GM23338 (cell line): ENCODE measurements at regions not wholly inside any gene's neighbourhood (a gene's known extent, or its start where the extent isn't known, plus 50 kb on each side); places are given as distances from the start of the nearest gene placed in this dataset.

Experiments used
- ATAC-seq: fragments of 200-7000 bp; cut with Tn5 transposase; 3 replicates; pipeline ENCODE4 v1.9.1; 2020
- DNase-seq: peaks from one replicate; pipeline ENCODE4 v3.0.0-alpha.2; 2015; ENCODE audit warnings: low spot score
- H2AFZ ChIP-seq: fragments of 200-600 bp; sonication (generic); 2 replicates; pipeline ENCODE4 v1.8.0; 2016; ENCODE audit warnings: antibody characterized with exemption, mild to moderate bottlenecking, moderate library complexity
- H3F3A ChIP-seq: fragments of 200-600 bp; sonication (generic); replicated peaks from 2 replicates; pipeline ENCODE4 v1.8.0; 2017; ENCODE audit warnings: antibody characterized with exemption, mixed run types, low read depth
- H3K27ac ChIP-seq: fragments of 200-600 bp; sonication (generic); 2 replicates; pipeline ENCODE4 v1.6.1; 2016; ENCODE audit warnings: low read depth
- H3K27me3 ChIP-seq: fragments of 200-600 bp; sonication (generic); 2 replicates; pipeline ENCODE4 v1.8.0; 2016; ENCODE audit warnings: mild to moderate bottlenecking, mixed run types, moderate library complexity; ENCODE audit not compliant: insufficient read depth
- H3K36me3 ChIP-seq: fragments of 200-600 bp; sonication (generic); 2 replicates; pipeline ENCODE4 v1.8.0; 2016; ENCODE audit warnings: mild to moderate bottlenecking; ENCODE audit not compliant: insufficient read depth
- H3K4me1 ChIP-seq: fragments of 200-600 bp; sonication (generic); 2 replicates; pipeline ENCODE4 v1.8.0; 2016; ENCODE audit warnings: mild to moderate bottlenecking, moderate library complexity; ENCODE audit not compliant: insufficient read depth
- H3K4me2 ChIP-seq: fragments of 200-600 bp; sonication (generic); 2 replicates; pipeline ENCODE4 v1.7.1; 2017; ENCODE audit warnings: mixed run types
- H3K4me3 ChIP-seq: fragments of 200-600 bp; sonication (generic); 2 replicates; pipeline ENCODE4 v1.6.1; 2016; ENCODE audit warnings: mixed run types
- H3K79me2 ChIP-seq: fragments of 200-600 bp; sonication (generic); replicated peaks from 2 replicates; pipeline ENCODE4 v1.8.0; 2017; ENCODE audit warnings: mild to moderate bottlenecking; ENCODE audit not compliant: insufficient read depth
- H3K9me2 ChIP-seq: fragments of 200-600 bp; sonication (generic); 2 replicates; pipeline ENCODE4 v1.8.0; 2017; ENCODE audit not compliant: insufficient read depth
- H4K20me1 ChIP-seq: fragments of 200-600 bp; sonication (generic); replicated peaks from 2 replicates; pipeline ENCODE4 v1.8.0; 2017; ENCODE audit warnings: mild to moderate bottlenecking; ENCODE audit not compliant: insufficient read depth
- H3K27ac Mint-ChIP-seq: 2 replicates; pipeline ENCODE4 v1.8.0; 2020; ENCODE audit warnings: inconsistent platforms, mild to moderate bottlenecking, moderate library complexity, mixed read lengths
- H3K27me3 Mint-ChIP-seq: 3 replicates; pipeline ENCODE4 v1.8.0; 2022; ENCODE audit warnings: low read depth, mild to moderate bottlenecking, moderate library complexity, mixed read lengths, inconsistent platforms; ENCODE audit not compliant: insufficient read depth, poor library complexity
- H3K36me3 Mint-ChIP-seq: 3 replicates; pipeline ENCODE4 v1.8.0; 2021; ENCODE audit warnings: low read depth, mild to moderate bottlenecking, inconsistent platforms, moderate library complexity, mixed read lengths
- H3K4me1 Mint-ChIP-seq: 3 replicates; pipeline ENCODE4 v1.8.0; 2020; ENCODE audit warnings: mild to moderate bottlenecking, inconsistent platforms, mixed read lengths
- H3K4me3 Mint-ChIP-seq: 3 replicates; pipeline ENCODE4 v1.8.0; 2021; ENCODE audit warnings: moderate library complexity, mild to moderate bottlenecking, inconsistent platforms, mixed read lengths
- H3K9me3 Mint-ChIP-seq: 3 replicates; pipeline ENCODE4 v1.8.0; 2020; ENCODE audit warnings: moderate library complexity, mild to moderate bottlenecking, inconsistent platforms, mixed read lengths
- CREB1 ChIP-seq: fragments of 250-450 bp; sonication (Bioruptor Pico); IDR thresholded peaks from 2 replicates; pipeline ENCODE4 v1.5.0; 2020; ENCODE audit warnings: low read depth, mild to moderate bottlenecking, moderate library complexity
- EZH2 ChIP-seq: fragments of 200-600 bp; sonication (generic); IDR thresholded peaks from one replicate; pipeline ENCODE4 v1.8.0; 2017; ENCODE audit warnings: antibody characterized with exemption, mild to moderate bottlenecking, low read depth; ENCODE audit not compliant: unreplicated experiment
- EZH2phosphoT487 ChIP-seq: fragments of 200-600 bp; sonication (generic); IDR thresholded peaks from one replicate; pipeline ENCODE4 v1.8.1; 2018; ENCODE audit warnings: antibody characterized with exemption; ENCODE audit not compliant: unreplicated experiment
- NANOG ChIP-seq: IDR thresholded peaks from 2 replicates; pipeline ENCODE4 v1.6.1; 2016; ENCODE audit warnings: antibody characterized with exemption, borderline replicate concordance
- POLR2AphosphoS5 ChIP-seq: IDR thresholded peaks from 2 replicates; pipeline ENCODE4 v1.6.1; 2016; ENCODE audit warnings: antibody characterized with exemption, low read depth
- STAT1 ChIP-seq: IDR thresholded peaks from one replicate; pipeline ENCODE4 v1.6.1; 2016; ENCODE audit warnings: antibody characterized with exemption; ENCODE audit not compliant: unreplicated experiment
- ZNF331 ChIP-seq: fragments of 250-450 bp; sonication (Bioruptor Pico); IDR thresholded peaks from 2 replicates; pipeline ENCODE4 v1.5.0; 2020; ENCODE audit warnings: low read depth, mild to moderate bottlenecking, moderate library complexity
- TF ChIP-seq, protein P1 (sequence below), 2 experiments: fragments of 200-600 bp in 1 of 2; sonication (generic) in 1 of 2; conservative IDR thresholded peaks; 2 replicates each; pipeline versions ENCODE4 v1.5.1 to v1.6.1; 2016 to 2017; ENCODE audit warnings: antibody characterized with exemption in 2 of 2, low read depth in 2 of 2, mild to moderate bottlenecking in 2 of 2, moderate library complexity in 1 of 2
- TF ChIP-seq, protein P2 (sequence below): fragments of 250-450 bp; sonication (Bioruptor Pico); IDR thresholded peaks from 2 replicates; pipeline ENCODE4 v1.5.0; 2020; ENCODE audit warnings: mild to moderate bottlenecking, moderate library complexity
- TF ChIP-seq, protein P3 (sequence below): IDR thresholded peaks from 2 replicates; pipeline ENCODE4 v1.6.1; 2016; ENCODE audit warnings: antibody characterized with exemption

DNA sequence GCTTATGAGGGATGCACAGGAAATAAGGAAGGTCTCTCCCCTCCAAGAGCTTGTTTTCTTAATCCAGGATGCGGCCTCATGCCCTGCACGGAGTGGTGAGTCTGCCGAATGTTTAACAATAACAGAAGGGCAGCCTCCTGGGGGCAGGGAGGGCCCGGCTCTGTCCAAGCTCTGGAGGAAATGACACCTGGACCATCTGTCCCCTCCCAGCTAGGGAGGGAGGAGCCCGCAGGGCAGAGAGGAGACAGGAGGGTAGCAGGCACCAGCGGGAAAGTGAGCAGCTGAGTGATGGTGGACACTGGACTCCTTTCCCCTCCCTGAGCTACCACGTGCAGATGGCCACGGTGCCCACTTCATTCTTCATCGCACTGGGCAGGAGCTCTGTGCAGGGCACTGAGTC, 398.2 kb upstream of the MYT1L start (continued):
- TF ChIP-seq, protein P1, sequence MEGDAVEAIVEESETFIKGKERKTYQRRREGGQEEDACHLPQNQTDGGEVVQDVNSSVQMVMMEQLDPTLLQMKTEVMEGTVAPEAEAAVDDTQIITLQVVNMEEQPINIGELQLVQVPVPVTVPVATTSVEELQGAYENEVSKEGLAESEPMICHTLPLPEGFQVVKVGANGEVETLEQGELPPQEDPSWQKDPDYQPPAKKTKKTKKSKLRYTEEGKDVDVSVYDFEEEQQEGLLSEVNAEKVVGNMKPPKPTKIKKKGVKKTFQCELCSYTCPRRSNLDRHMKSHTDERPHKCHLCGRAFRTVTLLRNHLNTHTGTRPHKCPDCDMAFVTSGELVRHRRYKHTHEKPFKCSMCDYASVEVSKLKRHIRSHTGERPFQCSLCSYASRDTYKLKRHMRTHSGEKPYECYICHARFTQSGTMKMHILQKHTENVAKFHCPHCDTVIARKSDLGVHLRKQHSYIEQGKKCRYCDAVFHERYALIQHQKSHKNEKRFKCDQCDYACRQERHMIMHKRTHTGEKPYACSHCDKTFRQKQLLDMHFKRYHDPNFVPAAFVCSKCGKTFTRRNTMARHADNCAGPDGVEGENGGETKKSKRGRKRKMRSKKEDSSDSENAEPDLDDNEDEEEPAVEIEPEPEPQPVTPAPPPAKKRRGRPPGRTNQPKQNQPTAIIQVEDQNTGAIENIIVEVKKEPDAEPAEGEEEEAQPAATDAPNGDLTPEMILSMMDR (conservative IDR thresholded peaks at IDR 0.05; ENCODE audit: low read depth in 2 of 2), result no peak
- no peak for TF ChIP-seq STAT1
- no peak for TF ChIP-seq CREB1
- TF ChIP-seq, protein P2, sequence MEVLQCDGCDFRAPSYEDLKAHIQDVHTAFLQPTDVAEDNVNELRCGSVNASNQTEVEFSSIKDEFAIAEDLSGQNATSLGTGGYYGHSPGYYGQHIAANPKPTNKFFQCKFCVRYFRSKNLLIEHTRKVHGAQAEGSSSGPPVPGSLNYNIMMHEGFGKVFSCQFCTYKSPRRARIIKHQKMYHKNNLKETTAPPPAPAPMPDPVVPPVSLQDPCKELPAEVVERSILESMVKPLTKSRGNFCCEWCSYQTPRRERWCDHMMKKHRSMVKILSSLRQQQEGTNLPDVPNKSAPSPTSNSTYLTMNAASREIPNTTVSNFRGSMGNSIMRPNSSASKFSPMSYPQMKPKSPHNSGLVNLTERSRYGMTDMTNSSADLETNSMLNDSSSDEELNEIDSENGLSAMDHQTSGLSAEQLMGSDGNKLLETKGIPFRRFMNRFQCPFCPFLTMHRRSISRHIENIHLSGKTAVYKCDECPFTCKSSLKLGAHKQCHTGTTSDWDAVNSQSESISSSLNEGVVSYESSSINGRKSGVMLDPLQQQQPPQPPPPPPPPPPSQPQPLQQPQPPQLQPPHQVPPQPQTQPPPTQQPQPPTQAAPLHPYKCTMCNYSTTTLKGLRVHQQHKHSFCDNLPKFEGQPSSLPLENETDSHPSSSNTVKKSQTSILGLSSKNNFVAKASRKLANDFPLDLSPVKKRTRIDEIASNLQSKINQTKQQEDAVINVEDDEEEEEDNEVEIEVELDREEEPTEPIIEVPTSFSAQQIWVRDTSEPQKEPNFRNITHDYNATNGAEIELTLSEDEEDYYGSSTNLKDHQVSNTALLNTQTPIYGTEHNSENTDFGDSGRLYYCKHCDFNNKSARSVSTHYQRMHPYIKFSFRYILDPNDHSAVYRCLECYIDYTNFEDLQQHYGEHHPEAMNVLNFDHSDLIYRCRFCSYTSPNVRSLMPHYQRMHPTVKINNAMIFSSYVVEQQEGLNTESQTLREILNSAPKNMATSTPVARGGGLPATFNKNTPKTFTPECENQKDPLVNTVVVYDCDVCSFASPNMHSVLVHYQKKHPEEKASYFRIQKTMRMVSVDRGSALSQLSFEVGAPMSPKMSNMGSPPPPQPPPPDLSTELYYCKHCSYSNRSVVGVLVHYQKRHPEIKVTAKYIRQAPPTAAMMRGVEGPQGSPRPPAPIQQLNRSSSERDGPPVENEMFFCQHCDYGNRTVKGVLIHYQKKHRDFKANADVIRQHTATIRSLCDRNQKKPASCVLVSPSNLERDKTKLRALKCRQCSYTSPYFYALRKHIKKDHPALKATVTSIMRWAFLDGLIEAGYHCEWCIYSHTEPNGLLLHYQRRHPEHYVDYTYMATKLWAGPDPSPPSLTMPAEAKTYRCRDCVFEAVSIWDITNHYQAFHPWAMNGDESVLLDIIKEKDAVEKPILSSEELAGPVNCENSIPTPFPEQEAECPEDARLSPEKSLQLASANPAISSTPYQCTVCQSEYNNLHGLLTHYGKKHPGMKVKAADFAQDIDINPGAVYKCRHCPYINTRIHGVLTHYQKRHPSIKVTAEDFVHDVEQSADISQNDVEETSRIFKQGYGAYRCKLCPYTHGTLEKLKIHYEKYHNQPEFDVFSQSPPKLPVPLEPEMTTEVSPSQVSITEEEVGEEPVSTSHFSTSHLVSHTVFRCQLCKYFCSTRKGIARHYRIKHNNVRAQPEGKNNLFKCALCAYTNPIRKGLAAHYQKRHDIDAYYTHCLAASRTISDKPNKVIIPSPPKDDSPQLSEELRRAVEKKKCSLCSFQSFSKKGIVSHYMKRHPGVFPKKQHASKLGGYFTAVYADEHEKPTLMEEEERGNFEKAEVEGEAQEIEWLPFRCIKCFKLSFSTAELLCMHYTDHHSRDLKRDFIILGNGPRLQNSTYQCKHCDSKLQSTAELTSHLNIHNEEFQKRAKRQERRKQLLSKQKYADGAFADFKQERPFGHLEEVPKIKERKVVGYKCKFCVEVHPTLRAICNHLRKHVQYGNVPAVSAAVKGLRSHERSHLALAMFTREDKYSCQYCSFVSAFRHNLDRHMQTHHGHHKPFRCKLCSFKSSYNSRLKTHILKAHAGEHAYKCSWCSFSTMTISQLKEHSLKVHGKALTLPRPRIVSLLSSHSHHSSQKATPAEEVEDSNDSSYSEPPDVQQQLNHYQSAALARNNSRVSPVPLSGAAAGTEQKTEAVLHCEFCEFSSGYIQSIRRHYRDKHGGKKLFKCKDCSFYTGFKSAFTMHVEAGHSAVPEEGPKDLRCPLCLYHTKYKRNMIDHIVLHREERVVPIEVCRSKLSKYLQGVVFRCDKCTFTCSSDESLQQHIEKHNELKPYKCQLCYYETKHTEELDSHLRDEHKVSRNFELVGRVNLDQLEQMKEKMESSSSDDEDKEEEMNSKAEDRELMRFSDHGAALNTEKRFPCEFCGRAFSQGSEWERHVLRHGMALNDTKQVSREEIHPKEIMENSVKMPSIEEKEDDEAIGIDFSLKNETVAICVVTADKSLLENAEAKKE, result no peak
- no peak for TF ChIP-seq POLR2AphosphoS5
- TF ChIP-seq ZNF331 (CRISPR knock-in tag), result no peak

DNA sequence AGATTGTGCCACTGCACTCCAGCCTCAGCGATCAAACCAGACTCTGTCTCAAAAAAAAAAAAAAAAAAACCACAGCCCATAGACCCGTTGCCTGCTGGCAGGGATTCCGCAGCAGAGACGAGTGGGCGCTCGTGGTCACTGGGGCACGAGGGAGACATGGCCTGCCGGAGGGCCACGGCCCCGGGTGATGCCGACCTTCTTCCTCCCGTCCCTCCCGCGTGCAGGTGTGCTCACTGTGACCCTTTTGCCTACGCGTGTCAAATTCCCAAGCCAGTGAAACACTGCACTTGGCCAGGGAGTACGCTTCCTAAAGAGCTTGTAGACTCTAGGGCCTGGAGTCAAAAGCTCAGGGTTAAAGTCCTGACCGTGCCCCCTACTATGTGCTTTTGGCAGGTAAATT, 397.6 kb upstream of the MYT1L start:
- Mint-ChIP-seq H3K27ac (no peak overlapping the region), H3K9me3 (no peaks in the 10 kb centered on the region), H3K4me3 (no peak overlapping the region), H3K36me3 (no peaks in the 10 kb centered on the region), H3K4me1 (peaks cover 6% of the 10 kb centered on the region; the same call in 2 of the 3 replicates), H3K27me3 (peaks cover 8% of the 10 kb centered on the region)
- H3K4me1 ChIP-seq, result no peaks in the 10 kb centered on the region
- H3K4me2 ChIP-seq, result no peak overlapping the region
- no peaks in the 10 kb centered on the region for H3K79me2 ChIP-seq
- no peaks in the 10 kb centered on the region for H3K27me3 ChIP-seq
- DNase-seq, result no peak
- H3K9me2 ChIP-seq, result no peaks in the 10 kb centered on the region
- H3F3A ChIP-seq, result no peaks in the 10 kb centered on the region
- no peak overlapping the region for H3K27ac ChIP-seq
- no peak overlapping the region for H3K4me3 ChIP-seq
- no peaks in the 10 kb centered on the region for H4K20me1 ChIP-seq
- peak overlapping the region; percentile 32; the same call in 1 of the 2 replicates for H2AFZ ChIP-seq
- no peaks in the 10 kb centered on the region for H3K36me3 ChIP-seq
- ATAC-seq, result no peak
- TF ChIP-seq, protein P3, sequence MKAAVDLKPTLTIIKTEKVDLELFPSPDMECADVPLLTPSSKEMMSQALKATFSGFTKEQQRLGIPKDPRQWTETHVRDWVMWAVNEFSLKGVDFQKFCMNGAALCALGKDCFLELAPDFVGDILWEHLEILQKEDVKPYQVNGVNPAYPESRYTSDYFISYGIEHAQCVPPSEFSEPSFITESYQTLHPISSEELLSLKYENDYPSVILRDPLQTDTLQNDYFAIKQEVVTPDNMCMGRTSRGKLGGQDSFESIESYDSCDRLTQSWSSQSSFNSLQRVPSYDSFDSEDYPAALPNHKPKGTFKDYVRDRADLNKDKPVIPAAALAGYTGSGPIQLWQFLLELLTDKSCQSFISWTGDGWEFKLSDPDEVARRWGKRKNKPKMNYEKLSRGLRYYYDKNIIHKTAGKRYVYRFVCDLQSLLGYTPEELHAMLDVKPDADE, result no peak
- TF ChIP-seq CREB1, result no peak
- no peak for TF ChIP-seq NANOG
- no peak for TF ChIP-seq STAT1
- TF ChIP-seq EZH2, result no peak
- TF ChIP-seq POLR2AphosphoS5, result no peak
- TF ChIP-seq EZH2phosphoT487, result no peak
- TF ChIP-seq, protein P1 (conservative IDR thresholded peaks at IDR 0.05; ENCODE audit: low read depth in 2 of 2), result no peak
